SU-DHL-6 (cell line): ENCODE measurements at regions not wholly inside any gene's neighbourhood (a gene's known extent, or its start where the extent isn't known, plus 50 kb on each side); places are given as distances from the start of the nearest gene placed in this dataset.

Experiments used
- CTCF ChIP-seq: fragments of 200-600 bp; sonication (generic); IDR thresholded peaks from one replicate; pipeline ENCODE4 v1.5.1; 2017; ENCODE audit warnings: antibody characterized with exemption, mild to moderate bottlenecking, low read length, moderate library complexity; ENCODE audit not compliant: insufficient read depth, poor library complexity, severe bottlenecking
- EZH2phosphoT487 ChIP-seq: fragments of 200-600 bp; sonication (generic), shearing (Covaris generic); conservative IDR thresholded peaks from 2 replicates; pipeline ENCODE4 v1.6.1; 2018; ENCODE audit warnings: mild to moderate bottlenecking, antibody characterized with exemption, low read length, moderate library complexity, mixed read lengths

- TF ChIP-seq CTCF (no peak), EZH2phosphoT487 (no peak)
Observed at GRCh38 chr2:78686625-78687153, 338.8 kb upstream of the REG3G start.
